ENCODE measurements at regions not wholly inside any gene's neighbourhood (a gene's known extent, or its start where the extent isn't known, plus 50 kb on each side); places are given as distances from the start of the nearest gene placed in this dataset.

DNA sequence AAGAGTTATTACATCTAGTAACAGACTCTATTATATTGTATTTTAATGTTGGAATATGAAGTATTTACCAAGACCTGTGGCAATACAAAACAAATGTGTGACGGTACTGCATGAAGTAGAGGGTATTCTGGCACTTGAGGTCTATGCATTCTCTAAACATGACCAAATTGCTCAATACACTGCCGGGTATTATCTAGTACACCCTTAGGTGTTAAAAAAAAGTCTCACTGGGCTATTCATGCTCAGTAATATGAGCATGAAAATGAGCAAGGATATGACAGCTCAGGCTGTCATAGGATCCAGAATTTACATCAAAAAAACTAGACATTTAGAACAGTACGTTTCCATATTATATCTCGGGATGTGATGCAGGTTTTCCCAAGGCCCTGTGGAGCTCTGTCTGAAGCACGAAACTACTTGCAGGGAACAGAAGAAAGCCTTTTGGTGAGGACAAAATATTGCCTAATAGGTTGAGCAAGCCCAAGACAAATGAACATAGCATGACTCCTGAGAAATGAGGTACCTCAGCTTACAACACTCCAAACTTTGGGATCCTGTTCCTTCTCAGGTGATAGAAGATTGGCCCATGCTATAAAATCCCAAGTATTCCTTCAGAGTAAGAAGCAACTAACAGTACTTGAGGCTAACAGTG is 74.1 kb upstream of the MAOA start:
- Mint-ChIP-seq H3K4me3 (no peak overlapping the region), H3K9me3 (no peaks in the 10 kb centered on the region), H3K36me3 (ENCODE audit: low read depth) (no peaks in the 10 kb centered on the region), H3K4me1 (no peaks in the 10 kb centered on the region), H3K27ac (no peak overlapping the region), H3K27me3 (no peaks in the 10 kb centered on the region)
- DNase-seq (no peak), ATAC-seq (no peak)

DNA sequence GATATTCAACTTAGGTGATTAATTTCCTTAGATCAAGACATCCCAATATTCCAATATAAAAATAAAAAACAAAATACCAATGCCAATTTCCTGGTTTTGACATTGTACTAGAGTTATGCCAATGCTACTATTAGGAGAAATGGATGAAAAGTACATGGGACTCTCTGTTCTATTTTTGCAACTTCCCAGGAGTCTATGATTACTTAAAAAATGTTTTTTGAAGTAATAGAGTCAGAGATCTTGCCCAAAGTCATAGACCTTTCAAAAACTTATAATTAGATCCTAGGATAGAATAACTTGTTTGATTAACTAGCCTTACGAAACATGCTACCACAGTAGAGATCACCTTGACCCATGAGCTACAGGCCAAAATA is 73.6 kb upstream of the MAOA start:
- Mint-ChIP-seq H3K9me3 (no peaks in the 10 kb centered on the region), H3K36me3 (ENCODE audit: low read depth) (no peaks in the 10 kb centered on the region), H3K27me3 (no peaks in the 10 kb centered on the region), H3K4me3 (no peak overlapping the region), H3K27ac (no peak overlapping the region), H3K4me1 (no peaks in the 10 kb centered on the region)
- DNase-seq (no peak), ATAC-seq (no peak)

DNA sequence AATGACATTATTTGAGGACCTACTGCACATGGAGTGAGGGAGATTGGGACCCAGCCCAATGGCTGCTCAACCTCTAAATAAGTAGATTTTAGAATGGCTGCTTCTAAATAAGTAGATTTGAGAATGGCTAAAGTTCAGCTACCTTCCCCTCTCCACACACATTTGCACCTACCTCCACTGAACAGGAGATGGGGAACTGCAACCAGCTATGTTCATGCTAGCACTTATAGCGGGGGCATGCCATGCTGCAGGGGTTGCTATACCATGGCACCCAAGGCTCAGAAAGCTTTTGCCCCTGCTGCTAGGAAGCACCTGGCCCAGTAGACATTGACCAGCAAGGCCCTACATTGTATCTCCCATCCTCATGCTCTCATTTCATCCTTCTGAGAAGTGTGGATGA is 70.2 kb upstream of the MAOA start:
- ATAC-seq (no peak), DNase-seq (no peak)
- H3K4me1 Mint-ChIP-seq = no peaks in the 10 kb centered on the region
- no peaks in the 10 kb centered on the region for H3K36me3 Mint-ChIP-seq (ENCODE audit: low read depth)
- no peak overlapping the region for H3K4me3 Mint-ChIP-seq
- no peaks in the 10 kb centered on the region for H3K27me3 Mint-ChIP-seq
- H3K9me3 Mint-ChIP-seq = no peaks in the 10 kb centered on the region
- no peak overlapping the region for H3K27ac Mint-ChIP-seq

DNA sequence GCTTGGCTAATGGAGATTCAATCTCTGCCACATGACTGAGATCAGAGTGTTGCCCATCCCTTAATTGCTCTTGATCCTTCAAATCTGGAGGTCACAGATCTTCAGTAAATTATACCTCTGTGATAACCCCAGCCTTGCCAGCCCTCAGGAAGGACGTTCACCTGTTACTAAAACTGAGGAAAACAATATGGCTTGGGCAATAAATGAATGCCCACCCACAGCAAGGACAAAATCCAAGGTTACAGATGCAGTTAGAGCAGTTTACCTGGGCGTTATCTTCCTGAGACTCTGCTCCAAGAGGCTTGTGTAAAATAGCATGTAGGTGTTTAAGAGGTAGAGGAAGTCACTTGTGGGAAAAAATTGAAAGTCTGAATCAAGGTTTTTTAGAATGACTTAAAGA is 69.3 kb upstream of the MAOA start:
- H3K4me1 Mint-ChIP-seq = no peaks in the 10 kb centered on the region
- DNase-seq (no peak), ATAC-seq (no peak)
- peaks cover 3% of the 10 kb centered on the region for H3K9me3 Mint-ChIP-seq
- no peak overlapping the region for H3K27ac Mint-ChIP-seq
- H3K36me3 Mint-ChIP-seq (ENCODE audit: low read depth) = no peaks in the 10 kb centered on the region
- H3K4me3 Mint-ChIP-seq = no peak overlapping the region
- H3K27me3 Mint-ChIP-seq = no peaks in the 10 kb centered on the region

DNA sequence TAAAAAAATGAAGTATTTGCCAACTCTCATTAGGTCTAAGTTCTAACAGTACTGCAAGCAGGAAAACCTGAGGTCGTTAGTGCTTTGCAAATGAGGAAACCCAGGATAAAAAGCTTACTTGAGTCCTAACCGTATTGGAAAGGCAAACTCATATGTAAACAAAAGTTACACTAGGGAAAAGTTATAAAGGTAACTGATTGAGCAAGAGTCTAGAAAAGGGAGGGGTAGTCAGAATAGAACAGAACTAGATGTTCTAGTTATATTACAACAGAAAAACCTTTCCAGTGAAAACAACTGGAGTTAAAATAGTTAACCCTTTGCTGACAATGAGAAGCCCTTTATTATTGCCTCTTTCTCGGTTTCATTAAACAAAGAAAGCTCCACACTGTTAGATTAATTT is 66.4 kb upstream of the MAOA start:
- Mint-ChIP-seq H3K4me3 (no peak overlapping the region), H3K27ac (no peak overlapping the region), H3K4me1 (no peaks in the 10 kb centered on the region), H3K27me3 (peaks cover 2% of the 10 kb centered on the region), H3K36me3 (ENCODE audit: low read depth) (no peaks in the 10 kb centered on the region), H3K9me3 (peaks cover 3% of the 10 kb centered on the region)
- ATAC-seq = no peak
- no peak for DNase-seq

DNA sequence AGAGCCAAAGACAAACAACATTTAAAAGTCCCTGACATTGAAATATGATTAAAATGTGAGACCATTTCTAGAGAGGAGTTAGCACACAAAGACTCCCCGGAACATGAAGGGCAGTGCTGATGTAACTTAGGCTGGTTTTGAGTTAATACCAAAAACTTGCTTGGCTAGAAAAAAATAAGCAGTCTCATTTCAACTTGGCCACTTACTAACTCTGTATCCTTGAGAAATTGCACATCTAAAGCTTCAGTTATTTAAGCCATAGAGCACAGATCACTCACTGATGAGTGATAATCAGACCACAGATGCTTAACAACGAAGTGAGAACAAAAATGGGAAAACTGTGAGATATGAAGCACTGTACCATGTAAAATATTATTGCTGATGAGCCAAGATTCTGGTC is 65.9 kb upstream of the MAOA start:
- Mint-ChIP-seq H3K27ac (no peak overlapping the region), H3K4me1 (no peaks in the 10 kb centered on the region), H3K4me3 (no peak overlapping the region), H3K9me3 (peaks cover 3% of the 10 kb centered on the region), H3K36me3 (ENCODE audit: low read depth) (no peaks in the 10 kb centered on the region), H3K27me3 (peaks cover 2% of the 10 kb centered on the region)
- DNase-seq = no peak
- ATAC-seq = no peak

DNA sequence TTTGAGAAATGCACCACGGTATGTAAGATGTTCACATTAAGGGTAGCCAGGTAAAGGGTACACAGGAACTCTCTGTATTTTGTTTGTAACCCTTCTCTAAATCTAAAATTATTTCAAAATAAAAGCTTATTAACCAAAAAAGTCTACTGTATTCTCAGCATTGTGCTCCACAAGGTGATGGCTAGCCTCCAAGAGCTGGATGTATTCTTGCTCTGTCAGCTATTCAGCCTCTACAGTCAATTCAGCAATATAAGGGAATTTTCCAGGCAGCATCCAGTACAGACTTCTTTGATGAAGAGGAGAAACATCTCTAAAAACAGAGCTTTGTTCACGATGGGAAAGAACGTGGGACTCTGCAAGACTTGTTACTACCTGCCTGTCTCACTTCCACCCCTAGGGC is 63.5 kb upstream of the MAOA start:
- Mint-ChIP-seq H3K36me3 (ENCODE audit: low read depth) (no peaks in the 10 kb centered on the region), H3K9me3 (peaks cover 3% of the 10 kb centered on the region), H3K4me3 (no peak overlapping the region), H3K4me1 (peaks cover 4% of the 10 kb centered on the region), H3K27ac (no peak overlapping the region), H3K27me3 (peaks cover 2% of the 10 kb centered on the region)
- no peak for ATAC-seq
- no peak for DNase-seq

DNA sequence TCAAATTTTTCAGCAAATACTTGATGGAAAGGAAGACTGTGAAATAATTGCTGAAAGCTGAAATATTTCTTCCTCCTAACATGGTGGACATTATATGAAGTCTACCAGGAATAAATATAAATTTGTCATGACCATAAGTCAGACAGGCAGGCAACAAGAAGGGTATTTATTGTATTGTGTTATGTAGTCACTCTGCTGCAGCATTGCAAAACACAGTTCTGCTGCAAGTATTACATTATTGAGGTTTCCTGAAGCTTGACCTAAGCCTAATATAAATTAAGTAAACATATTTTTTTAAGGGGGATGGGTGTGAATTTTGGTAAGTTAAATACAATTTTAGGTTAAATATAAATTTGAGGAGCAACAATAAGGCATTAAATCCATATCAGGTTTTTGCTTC is 60.2 kb upstream of the MAOA start:
- DNase-seq (no peak), ATAC-seq (no peak)
- peaks cover 4% of the 10 kb centered on the region for H3K4me1 Mint-ChIP-seq
- peaks cover 2% of the 10 kb centered on the region for H3K27me3 Mint-ChIP-seq
- no peak overlapping the region for H3K4me3 Mint-ChIP-seq
- H3K27ac Mint-ChIP-seq = no peak overlapping the region
- no peaks in the 10 kb centered on the region for H3K36me3 Mint-ChIP-seq (ENCODE audit: low read depth)
- peaks cover 3% of the 10 kb centered on the region for H3K9me3 Mint-ChIP-seq

DNA sequence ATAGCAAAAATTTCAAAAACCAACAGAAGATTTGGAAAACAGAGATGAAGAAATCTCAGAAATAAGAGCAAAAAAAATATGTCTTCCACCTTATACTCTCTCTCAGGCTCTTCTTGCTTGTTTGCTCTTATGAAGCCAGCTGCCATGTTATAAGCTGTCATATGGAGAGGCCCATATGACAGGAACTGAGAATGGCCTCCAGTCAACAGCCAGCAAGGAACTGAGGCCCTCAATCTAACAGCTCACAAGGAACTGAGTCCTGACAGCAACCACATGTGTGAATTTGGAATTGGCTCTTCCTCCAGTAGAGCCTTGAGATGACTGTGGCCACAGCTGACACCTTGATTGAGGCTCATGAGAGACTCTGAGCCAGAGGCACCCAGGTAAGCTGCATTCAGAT is 51.3 kb upstream of the MAOA start:
- Mint-ChIP-seq H3K4me1 (peaks cover 2% of the 10 kb centered on the region), H3K9me3 (no peaks in the 10 kb centered on the region), H3K4me3 (no peak overlapping the region), H3K36me3 (ENCODE audit: low read depth) (no peaks in the 10 kb centered on the region), H3K27ac (no peak overlapping the region), H3K27me3 (no peaks in the 10 kb centered on the region)
- ATAC-seq (no peak), DNase-seq (no peak)

DNA sequence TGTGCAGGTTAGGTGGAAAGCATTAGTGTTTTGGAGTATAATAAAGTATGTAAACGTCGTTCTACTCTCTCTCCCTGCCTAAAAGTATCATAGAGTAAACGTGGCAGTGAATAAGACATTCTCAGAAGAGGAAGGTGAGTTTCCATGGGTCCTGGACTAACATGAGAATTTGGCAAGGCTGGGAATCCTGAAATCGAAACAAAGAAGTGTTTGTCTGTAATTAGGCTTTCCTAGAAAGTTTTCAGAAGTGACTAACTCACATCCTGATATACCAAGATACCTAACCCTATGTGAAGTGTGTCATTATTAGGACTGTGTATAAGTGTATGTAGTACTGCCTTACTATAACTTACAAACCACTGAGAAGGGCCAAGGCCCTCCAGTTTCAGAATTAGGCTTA is 50.7 kb upstream of the MAOA start:
- ATAC-seq (no peak), DNase-seq (no peak)
- Mint-ChIP-seq H3K27ac (no peak overlapping the region), H3K4me3 (no peak overlapping the region), H3K36me3 (ENCODE audit: low read depth) (no peaks in the 10 kb centered on the region), H3K9me3 (no peaks in the 10 kb centered on the region), H3K27me3 (no peaks in the 10 kb centered on the region), H3K4me1 (peaks cover 2% of the 10 kb centered on the region)

Measured in activated naive CD8-positive, alpha-beta T cell treated with anti-CD3 and anti-CD28 coated beads, Interleukin-2, amount 50 U/mL, for 24 hours (primary cell).